Trophoblast cell (in vitro differentiated cells and primary cell): ENCODE measurements at regions not wholly inside any gene's neighbourhood (a gene's known extent, or its start where the extent isn't known, plus 50 kb on each side); places are given as distances from the start of the nearest gene placed in this dataset.

Experiments
- DNase-seq, 2 donors: peaks; one replicate each; pipeline ENCODE4 v3.0.0-alpha.2; 2016
- H2AFZ ChIP-seq: 2 replicates; pipeline ENCODE4 v1.6.1; 2013; ENCODE audit warnings: low read length, moderate library complexity, mild to moderate bottlenecking; ENCODE audit not compliant: insufficient read depth, poor library complexity
- H2AK5ac ChIP-seq: 2 replicates; pipeline ENCODE4 v1.6.1; 2013; ENCODE audit warnings: mild to moderate bottlenecking, low read length
- H2BK120ac ChIP-seq: 2 replicates; pipeline ENCODE4 v1.6.1; 2013; ENCODE audit warnings: low read length, mild to moderate bottlenecking, moderate library complexity; ENCODE audit not compliant: insufficient read depth, poor library complexity
- H2BK12ac ChIP-seq: 2 replicates; pipeline ENCODE4 v1.6.1; 2013; ENCODE audit warnings: mild to moderate bottlenecking, low read length, moderate library complexity
- H2BK5ac ChIP-seq: 2 replicates; pipeline ENCODE4 v1.6.1; 2013; ENCODE audit warnings: low read length, low read depth, moderate library complexity, mild to moderate bottlenecking; ENCODE audit not compliant: poor library complexity
- H3K14ac ChIP-seq: 2 replicates; pipeline ENCODE4 v1.6.1; 2013; ENCODE audit warnings: mild to moderate bottlenecking, low read length
- H3K18ac ChIP-seq: 2 replicates; pipeline ENCODE4 v1.6.1; 2013; ENCODE audit warnings: mild to moderate bottlenecking, low read length
- H3K23ac ChIP-seq: 2 replicates; pipeline ENCODE4 v1.6.1; 2013; ENCODE audit warnings: low read length
- H3K27ac ChIP-seq: 2 replicates; pipeline ENCODE4 v1.5.1; 2013; ENCODE audit warnings: low read depth, mild to moderate bottlenecking, inconsistent platforms, low read length, moderate library complexity
- H3K27me3 ChIP-seq: 2 replicates; pipeline ENCODE4 v1.6.1; 2013; ENCODE audit warnings: inconsistent platforms, mild to moderate bottlenecking, low read length, moderate library complexity; ENCODE audit not compliant: insufficient read depth
- H3K36me3 ChIP-seq, 2 experiments: 1 replicate in 1 of 2; 2 replicates in 1 of 2; pipeline ENCODE4 v1.6.1; 2013; ENCODE audit warnings: low read length in 2 of 2, mild to moderate bottlenecking in 2 of 2, moderate library complexity in 1 of 2; ENCODE audit not compliant: insufficient read depth in 2 of 2, control insufficient read depth in 1 of 2
- H3K4ac ChIP-seq: 2 replicates; pipeline ENCODE4 v1.6.1; 2013; ENCODE audit warnings: low read depth, mild to moderate bottlenecking, low read length, moderate library complexity
- H3K4me1 ChIP-seq, 2 experiments: 1 replicate in 1 of 2; 2 replicates in 1 of 2; pipeline ENCODE4 v1.6.1; 2013; ENCODE audit warnings: low read length in 2 of 2, mild to moderate bottlenecking in 2 of 2, moderate library complexity in 1 of 2; ENCODE audit not compliant: insufficient read depth in 2 of 2, control insufficient read depth in 1 of 2
- H3K4me2 ChIP-seq: 2 replicates; pipeline ENCODE4 v1.6.1; 2013; ENCODE audit warnings: inconsistent platforms, mild to moderate bottlenecking, low read length, moderate library complexity
- H3K4me3 ChIP-seq: 2 replicates; pipeline ENCODE4 v1.5.1; 2013; ENCODE audit warnings: mild to moderate bottlenecking, low read depth, low read length, inconsistent platforms
- H3K79me1 ChIP-seq: one replicate; pipeline ENCODE4 v1.6.1; 2013; ENCODE audit warnings: low read length
- H3K79me2 ChIP-seq: 2 replicates; pipeline ENCODE4 v1.6.1; 2013; ENCODE audit warnings: low read length, mild to moderate bottlenecking; ENCODE audit not compliant: control insufficient read depth, insufficient read depth, poor library complexity
- H3K9ac ChIP-seq: 2 replicates; pipeline ENCODE4 v1.6.1; 2013; ENCODE audit warnings: mild to moderate bottlenecking, low read length
- H3K9me3 ChIP-seq: 2 replicates; pipeline ENCODE4 v1.6.1; 2013; ENCODE audit warnings: low read depth, mild to moderate bottlenecking, control low read depth, inconsistent platforms, low read length; ENCODE audit not compliant: insufficient read depth
- H4K12ac ChIP-seq: 2 replicates; pipeline ENCODE4 v1.6.1; 2013; ENCODE audit warnings: low read depth, mild to moderate bottlenecking, low read length, moderate library complexity
- H4K8ac ChIP-seq: 2 replicates; pipeline ENCODE4 v1.6.1; 2013; ENCODE audit warnings: low read depth, mild to moderate bottlenecking, low read length, moderate library complexity
- H4K91ac ChIP-seq: one replicate; pipeline ENCODE4 v1.6.1; 2013; ENCODE audit warnings: low read depth, mild to moderate bottlenecking, low read length, moderate library complexity
- WGBS: extraction: QIAGEN DNeasy Blood & Tissue Kit; methylation state at CpG from one replicate; pipeline ENCODE4 v1.1.7; 2013; ENCODE audit warnings: missing lambda C conversion rate; ENCODE audit not compliant: insufficient read length, insufficient coverage; ENCODE audit errors: extremely low coverage; 5-methylcytosine and 5-hydroxymethylcytosine counted together

DNA sequence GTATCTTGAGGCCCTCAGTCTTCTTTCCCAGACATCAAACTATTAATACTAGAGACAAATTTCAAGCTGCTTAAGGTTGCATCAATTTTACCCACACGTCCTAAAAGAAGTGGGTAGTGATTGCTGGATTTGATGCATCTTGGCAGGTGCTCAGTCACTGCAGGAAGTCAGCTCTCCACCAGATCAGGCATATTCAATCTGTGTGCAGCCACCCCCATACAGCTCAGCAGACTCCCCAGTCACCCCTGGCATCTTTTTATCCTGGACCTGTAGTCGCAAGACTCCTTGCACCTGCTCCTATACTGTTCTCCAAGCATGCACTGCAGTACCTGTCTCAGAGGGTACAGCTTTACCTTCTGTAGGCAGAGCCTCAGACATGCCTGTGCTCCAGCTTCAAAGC is 343.1 kb upstream of the ISX start:
- H3K9ac ChIP-seq, result no peak overlapping the region
- H3K4me2 ChIP-seq, result no peak overlapping the region
- H2BK12ac ChIP-seq, result no peak overlapping the region
- H3K79me2 ChIP-seq, result no peaks in the 10 kb centered on the region
- no peak overlapping the region for H2AK5ac ChIP-seq
- no peak overlapping the region for H3K4me3 ChIP-seq
- no peak overlapping the region for H3K18ac ChIP-seq
- no peak overlapping the region for H3K4ac ChIP-seq
- no peak overlapping the region for H4K12ac ChIP-seq
- whole genome bisulfite sequencing, result no CpG with 5 or more reads among the region's 2 CpGs
- H2BK5ac ChIP-seq, result no peak overlapping the region
- H3K9me3 ChIP-seq, result no peaks in the 10 kb centered on the region
- no peak overlapping the region for H3K23ac ChIP-seq
- no peak overlapping the region for H2BK120ac ChIP-seq
- H3K27ac ChIP-seq, result no peak overlapping the region
- H3K14ac ChIP-seq, result no peak overlapping the region
- no peak overlapping the region for H4K91ac ChIP-seq
- no peak overlapping the region for H4K8ac ChIP-seq
- no peak overlapping the region for H2AFZ ChIP-seq
- no peaks in the 10 kb centered on the region for H3K36me3 ChIP-seq
- no peaks in the 10 kb centered on the region for H3K4me1 ChIP-seq
- no peaks in the 10 kb centered on the region for H3K79me1 ChIP-seq
- H3K27me3 ChIP-seq, result no peaks in the 10 kb centered on the region
- no peak for DNase-seq

DNA sequence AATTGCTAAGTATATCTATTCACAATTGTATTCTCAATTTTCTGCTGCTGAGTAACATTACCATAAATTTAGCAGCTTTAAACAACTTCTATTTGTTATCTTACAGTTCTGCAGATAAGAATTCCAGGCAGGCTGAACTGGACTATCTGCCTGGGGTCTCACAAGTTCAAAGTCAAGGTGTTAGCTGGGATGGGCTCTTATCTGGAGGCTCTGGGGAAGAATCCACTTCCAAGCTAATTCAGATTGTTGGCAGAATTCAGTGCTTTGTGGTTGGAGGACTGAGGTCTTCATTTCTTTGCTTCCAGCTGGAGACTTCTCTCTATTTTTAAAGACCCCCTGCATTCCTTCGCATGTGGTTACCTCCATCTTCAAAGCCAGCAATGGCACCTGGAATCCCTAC is 329.9 kb upstream of the ISX start:
- no peak overlapping the region for H4K91ac ChIP-seq
- H4K8ac ChIP-seq, result no peak overlapping the region
- no peak overlapping the region for H3K9ac ChIP-seq
- H2BK12ac ChIP-seq, result no peak overlapping the region
- WGBS, result no CpG with 5 or more reads among the region's 1 CpG
- no peak overlapping the region for H3K4me3 ChIP-seq
- H3K36me3 ChIP-seq, result no peaks in the 10 kb centered on the region
- no peaks in the 10 kb centered on the region for H3K79me2 ChIP-seq
- no peak overlapping the region for H2BK5ac ChIP-seq
- H3K23ac ChIP-seq, result no peak overlapping the region
- H4K12ac ChIP-seq, result no peak overlapping the region
- H2BK120ac ChIP-seq, result no peak overlapping the region
- H2AFZ ChIP-seq, result no peak overlapping the region
- no peak overlapping the region for H3K14ac ChIP-seq
- no peaks in the 10 kb centered on the region for H3K4me1 ChIP-seq
- H2AK5ac ChIP-seq, result no peak overlapping the region
- H3K9me3 ChIP-seq, result no peaks in the 10 kb centered on the region
- H3K18ac ChIP-seq, result no peak overlapping the region
- H3K27ac ChIP-seq, result no peak overlapping the region
- H3K4ac ChIP-seq, result no peak overlapping the region
- no peaks in the 10 kb centered on the region for H3K79me1 ChIP-seq
- H3K4me2 ChIP-seq, result no peak overlapping the region
- no peaks in the 10 kb centered on the region for H3K27me3 ChIP-seq
- DNase-seq, result no peak

DNA sequence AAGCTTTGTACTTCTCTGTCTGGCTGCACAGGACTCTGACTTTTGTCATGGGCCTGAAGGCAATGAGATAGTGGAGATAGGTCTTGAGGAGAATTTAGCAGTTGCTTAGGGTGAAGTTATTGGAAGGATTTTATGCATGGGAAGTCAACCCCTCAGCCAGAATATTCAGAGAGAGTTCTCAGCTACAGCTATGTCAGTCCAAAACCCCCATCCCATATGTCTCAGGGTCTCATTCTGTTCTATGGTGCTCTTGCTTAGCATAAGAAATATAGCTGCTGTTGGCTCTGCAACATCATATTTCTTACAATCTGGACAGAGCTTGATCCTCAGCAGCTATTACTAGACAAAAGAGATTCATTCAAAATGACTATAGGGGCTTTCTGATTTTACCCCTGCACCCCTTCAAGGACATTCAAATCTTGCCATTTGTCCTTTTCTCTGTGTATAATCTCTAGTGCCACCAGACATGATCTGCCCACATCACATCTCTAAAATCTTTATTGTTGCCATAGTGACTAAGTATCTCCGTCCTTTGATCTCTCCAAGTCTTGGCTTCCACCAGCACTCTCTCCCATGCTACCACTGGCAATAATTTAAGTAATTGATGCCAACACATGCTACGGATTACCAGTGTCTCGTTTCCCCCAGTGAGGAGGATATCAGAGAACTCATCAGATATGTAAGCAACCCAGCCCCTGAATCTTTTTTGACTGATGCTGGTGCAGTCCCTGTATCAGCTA is 327.1 kb upstream of the ISX start:
- H3K27me3 ChIP-seq, result no peaks in the 10 kb centered on the region
- no peak overlapping the region for H3K9ac ChIP-seq
- H3K4me2 ChIP-seq, result no peak overlapping the region
- no peak overlapping the region for H3K14ac ChIP-seq
- H2BK12ac ChIP-seq, result no peak overlapping the region
- H3K9me3 ChIP-seq, result no peaks in the 10 kb centered on the region
- no peak overlapping the region for H3K18ac ChIP-seq
- H2BK120ac ChIP-seq, result no peak overlapping the region
- H4K8ac ChIP-seq, result no peak overlapping the region
- no peaks in the 10 kb centered on the region for H3K36me3 ChIP-seq
- H2AFZ ChIP-seq, result no peak overlapping the region
- H3K23ac ChIP-seq, result no peak overlapping the region
- H3K27ac ChIP-seq, result no peak overlapping the region
- no peak overlapping the region for H4K12ac ChIP-seq
- H2BK5ac ChIP-seq, result no peak overlapping the region
- H3K4ac ChIP-seq, result no peak overlapping the region
- no peaks in the 10 kb centered on the region for H3K79me2 ChIP-seq
- H3K4me3 ChIP-seq, result no peak overlapping the region
- no peak overlapping the region for H4K91ac ChIP-seq
- H3K4me1 ChIP-seq, result no peaks in the 10 kb centered on the region
- DNase-seq, result no peak
- no peak overlapping the region for H2AK5ac ChIP-seq
- WGBS, result no CpG with 5 or more reads among the region's 3 CpGs
- no peaks in the 10 kb centered on the region for H3K79me1 ChIP-seq

DNA sequence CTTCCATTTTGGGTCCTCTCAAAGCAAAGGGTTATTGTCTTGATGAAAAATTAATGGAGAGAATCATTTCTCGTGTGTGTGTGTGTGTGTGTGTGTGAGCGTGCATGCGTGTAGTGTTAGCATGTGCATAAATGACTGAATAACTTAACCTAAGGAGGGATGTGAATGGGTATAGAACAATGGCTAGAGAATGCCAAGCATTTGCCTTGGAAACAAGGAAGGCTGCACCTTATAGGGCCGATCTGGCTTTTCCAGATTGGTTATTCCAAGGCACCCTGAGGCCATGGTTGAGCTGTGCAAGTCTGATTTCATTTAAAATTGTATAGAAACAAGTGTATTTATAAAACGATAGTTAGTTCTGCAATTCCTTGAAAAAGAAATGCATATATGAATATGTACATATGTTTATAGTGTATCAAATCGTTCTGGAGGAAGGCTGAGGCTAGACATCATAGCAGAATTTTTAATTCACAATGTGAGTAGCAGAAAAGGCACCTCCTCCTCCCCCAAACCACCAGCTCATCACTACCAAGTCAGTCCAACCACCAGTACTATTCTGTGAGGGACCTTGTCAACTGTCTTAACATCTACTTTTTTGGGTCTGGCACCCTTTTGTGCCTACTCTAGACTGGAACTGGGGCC is 322.7 kb upstream of the ISX start:
- Histone ChIP-seq H3K9ac (no peak overlapping the region), H2BK12ac (no peak overlapping the region), H3K4ac (no peak overlapping the region), H4K8ac (no peak overlapping the region), H3K27me3 (no peaks in the 10 kb centered on the region), H3K79me1 (no peaks in the 10 kb centered on the region), H2BK5ac (no peak overlapping the region), H3K79me2 (no peaks in the 10 kb centered on the region), H2AFZ (no peak overlapping the region), H2AK5ac (no peak overlapping the region), H4K91ac (no peak overlapping the region), H3K4me1 (no peaks in the 10 kb centered on the region), H3K4me2 (no peak overlapping the region), H3K23ac (no peak overlapping the region), H3K4me3 (no peak overlapping the region), H3K9me3 (no peaks in the 10 kb centered on the region), H3K27ac (no peak overlapping the region), H3K36me3 (no peaks in the 10 kb centered on the region), H3K18ac (no peak overlapping the region), H3K14ac (no peak overlapping the region), H4K12ac (no peak overlapping the region), H2BK120ac (no peak overlapping the region)
- WGBS, result no CpG with 5 or more reads among the region's 6 CpGs
- DNase-seq, result no peak
